HG03045 (cell line): ENCODE measurements at regions not wholly inside any gene's neighbourhood (a gene's known extent, or its start where the extent isn't known, plus 50 kb on each side); places are given as distances from the start of the nearest gene placed in this dataset.
"Not testable (repeated sequence)": the region's sequence is repeated elsewhere in the genome, so short reads cannot be mapped to it uniquely, and the experiment has no call there.

ENCODE experiments used
- ATAC-seq: cut with Tn5 transposase; IDR thresholded peaks from one replicate; pipeline ENCODE4 v1.9.1; 2021; ENCODE audit warnings: mild to moderate bottlenecking, moderate library complexity; ENCODE audit not compliant: unreplicated experiment

- ATAC-seq: no peak
These were observed 1323.8 kb downstream of the BRD1 start for GRCh38 chr22:48503876-48504275.

DNA sequence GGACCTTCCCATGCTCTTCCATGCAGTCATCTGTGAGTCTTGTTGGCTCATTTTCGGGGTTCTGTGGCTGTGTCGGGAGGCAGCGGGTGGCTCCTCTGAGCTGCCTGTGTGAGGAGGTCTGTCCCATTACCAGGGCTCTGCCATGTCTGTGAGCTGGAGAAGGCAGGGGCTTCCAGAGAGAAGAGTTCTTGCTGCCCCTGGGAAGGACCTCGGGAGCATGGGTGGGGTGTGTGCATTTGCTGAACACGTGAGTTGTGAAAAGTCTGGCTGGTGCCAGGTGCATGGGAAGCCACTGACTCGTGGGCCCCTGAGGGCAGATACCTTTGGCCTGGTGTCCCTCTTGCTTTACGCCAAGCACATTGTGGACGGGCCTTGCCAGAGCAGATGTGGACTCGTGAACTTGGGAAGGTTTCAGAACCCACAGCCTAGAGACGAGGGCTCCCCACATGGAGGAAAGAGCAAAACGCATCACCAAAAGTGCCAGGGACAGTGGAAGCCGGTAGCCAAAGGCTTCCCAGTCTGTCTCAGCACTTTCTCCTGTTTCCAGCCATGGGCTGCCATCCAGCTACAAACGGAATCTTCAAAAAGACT lies 1324.5 kb downstream of the BRD1 start:
- ATAC-seq: no peak

DNA sequence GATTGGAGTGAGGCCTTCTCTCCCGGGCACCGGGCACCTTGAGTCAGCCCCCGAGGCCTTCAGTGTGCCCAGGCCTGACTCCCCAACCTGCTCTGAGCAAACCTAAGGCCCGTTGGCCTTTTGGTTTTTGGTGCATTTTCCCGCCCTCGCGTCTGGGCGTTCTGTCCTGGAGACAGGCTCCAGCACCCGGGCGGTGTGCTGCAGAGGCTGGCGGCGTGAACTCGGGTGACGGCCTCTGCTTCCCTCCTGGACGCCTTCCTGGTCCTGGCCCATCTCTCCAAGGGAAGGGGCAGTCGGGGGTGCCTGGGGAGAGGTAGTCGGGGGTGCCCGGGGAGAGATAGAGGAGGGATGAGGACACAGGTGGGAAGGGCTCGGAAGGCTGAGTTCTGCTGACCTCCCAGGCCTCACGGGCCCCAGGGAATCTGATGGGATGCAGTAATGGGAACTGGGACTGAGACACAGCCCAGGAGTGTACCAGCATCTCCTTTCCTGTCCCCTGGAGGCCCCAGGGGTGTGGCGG lies 1326.4 kb downstream of the BRD1 start:
- ATAC-seq: no peak

- no peak for ATAC-seq
These were observed 1327.0 kb downstream of the BRD1 start for GRCh38 chr22:48500471-48501230.

GRCh38 chr22:48499456-48500425 lies 1327.9 kb downstream of the BRD1 start:
- no peak for ATAC-seq

DNA sequence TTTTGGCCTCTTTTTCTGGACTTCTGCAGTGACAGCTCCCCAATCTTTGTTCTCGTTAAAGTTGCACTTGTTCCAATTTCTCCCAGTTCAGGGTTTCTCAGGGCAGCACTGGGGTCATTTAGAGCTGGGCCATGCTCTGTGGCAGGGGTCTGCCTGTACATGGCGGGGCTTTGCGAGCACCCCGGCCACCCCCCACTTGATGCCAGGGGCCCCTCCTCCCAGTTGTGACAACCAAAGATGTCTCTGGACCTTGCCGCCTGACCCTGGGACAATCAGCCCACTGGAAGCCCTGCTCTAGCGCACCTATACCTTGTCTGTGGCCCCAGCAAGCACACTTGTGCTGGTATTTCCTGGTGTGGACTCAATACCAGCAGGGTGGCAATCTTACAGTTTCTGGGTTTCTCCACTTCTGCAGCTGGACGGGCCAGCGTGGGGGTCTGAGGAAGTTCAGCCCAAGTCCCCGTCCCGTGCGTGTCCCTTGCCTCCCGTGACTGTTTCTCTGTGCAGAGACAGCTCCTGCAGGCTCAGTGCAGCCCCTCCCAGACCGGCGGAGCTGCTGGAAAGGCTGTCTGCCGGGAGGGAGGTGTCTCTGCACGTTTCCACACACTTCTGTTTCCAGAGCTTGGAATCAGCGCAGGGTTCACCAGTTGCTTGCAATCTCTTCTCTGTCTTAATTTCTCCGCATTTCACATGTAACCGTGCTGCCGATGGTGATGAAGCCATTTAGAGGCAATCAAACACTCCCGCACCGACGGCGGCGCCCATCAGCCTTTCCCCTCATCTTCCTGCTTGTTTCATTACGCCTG lies 1328.9 kb downstream of the BRD1 start:
- ATAC-seq: no peak

DNA sequence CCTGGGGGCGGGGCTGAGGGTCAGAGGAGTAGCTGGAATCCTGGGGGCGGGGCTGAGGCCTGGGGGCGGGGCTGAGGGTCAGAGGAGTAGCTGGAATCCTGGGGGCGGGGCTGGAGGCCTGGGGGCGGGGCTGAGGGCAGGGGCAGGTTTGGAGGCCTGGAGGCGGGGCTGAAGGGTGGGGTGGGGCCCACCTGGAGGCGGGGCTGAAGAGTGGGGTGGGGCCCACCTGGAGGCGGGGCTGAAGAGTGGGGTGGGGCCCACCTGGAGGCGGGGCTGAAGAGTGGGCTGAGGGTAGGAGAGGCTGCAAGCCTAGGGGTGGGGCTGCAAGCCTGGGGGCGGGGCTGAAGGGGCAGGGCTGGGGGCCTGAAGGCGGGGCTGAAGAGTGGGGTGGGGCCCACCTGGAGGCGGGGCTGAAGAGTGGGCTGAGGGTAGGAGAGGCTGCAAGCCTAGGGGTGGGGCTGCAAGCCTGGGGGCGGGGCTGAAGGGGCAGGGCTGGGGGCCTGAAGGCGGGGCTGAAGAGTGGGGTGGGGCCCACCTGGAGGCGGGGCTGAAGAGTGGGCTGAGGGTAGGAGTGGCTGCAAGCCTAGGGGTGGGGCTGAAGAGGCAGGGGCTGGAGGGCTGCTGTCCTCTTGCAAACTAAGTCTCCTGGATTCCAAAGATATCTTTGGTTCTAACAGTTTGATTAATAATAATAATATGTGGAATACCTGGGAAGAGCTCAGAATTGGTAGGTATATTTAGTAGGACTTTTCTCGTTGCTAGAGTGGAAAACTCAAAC lies 1329.7 kb downstream of the BRD1 start:
- ATAC-seq: not testable (repeated sequence)

DNA sequence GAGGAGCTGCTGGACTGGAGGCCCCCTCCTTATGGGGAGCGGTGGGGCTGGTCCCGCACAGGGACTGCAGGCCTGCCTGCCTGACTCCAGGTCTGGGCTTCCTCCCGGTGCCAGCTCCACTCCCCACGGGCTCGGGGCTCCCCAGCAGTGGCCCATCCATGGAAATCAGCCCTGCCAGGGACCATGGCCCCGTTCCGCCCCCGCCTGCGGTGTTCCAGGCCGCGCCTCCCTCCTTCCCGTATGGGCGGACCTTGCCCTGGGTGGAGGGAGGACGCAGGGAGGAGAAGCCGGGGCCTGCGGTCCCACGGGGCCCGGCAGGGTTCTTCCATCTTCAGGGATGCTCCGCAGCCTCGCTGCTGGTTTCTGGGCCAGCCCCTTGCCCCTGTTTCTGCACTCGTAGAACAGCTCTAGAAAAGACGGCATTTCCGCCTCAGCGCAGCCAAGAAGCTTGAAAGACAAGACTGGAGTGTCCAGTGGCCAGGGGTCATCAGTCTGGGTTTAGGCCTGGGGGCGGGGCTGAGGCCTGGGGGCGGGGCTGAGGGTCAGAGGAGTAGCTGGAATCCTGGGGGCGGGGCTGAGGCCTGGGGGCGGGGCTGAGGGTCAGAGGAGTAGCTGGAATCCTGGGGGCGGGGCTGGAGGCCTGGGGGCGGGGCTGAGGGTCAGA lies 1330.6 kb downstream of the BRD1 start:
- no peak for ATAC-seq

GRCh38 chr22:48496226-48496845 lies 1331.3 kb downstream of the BRD1 start:
- ATAC-seq: no peak

- ATAC-seq: no peak
These were observed 1332.0 kb downstream of the BRD1 start for GRCh38 chr22:48495751-48496080.

DNA sequence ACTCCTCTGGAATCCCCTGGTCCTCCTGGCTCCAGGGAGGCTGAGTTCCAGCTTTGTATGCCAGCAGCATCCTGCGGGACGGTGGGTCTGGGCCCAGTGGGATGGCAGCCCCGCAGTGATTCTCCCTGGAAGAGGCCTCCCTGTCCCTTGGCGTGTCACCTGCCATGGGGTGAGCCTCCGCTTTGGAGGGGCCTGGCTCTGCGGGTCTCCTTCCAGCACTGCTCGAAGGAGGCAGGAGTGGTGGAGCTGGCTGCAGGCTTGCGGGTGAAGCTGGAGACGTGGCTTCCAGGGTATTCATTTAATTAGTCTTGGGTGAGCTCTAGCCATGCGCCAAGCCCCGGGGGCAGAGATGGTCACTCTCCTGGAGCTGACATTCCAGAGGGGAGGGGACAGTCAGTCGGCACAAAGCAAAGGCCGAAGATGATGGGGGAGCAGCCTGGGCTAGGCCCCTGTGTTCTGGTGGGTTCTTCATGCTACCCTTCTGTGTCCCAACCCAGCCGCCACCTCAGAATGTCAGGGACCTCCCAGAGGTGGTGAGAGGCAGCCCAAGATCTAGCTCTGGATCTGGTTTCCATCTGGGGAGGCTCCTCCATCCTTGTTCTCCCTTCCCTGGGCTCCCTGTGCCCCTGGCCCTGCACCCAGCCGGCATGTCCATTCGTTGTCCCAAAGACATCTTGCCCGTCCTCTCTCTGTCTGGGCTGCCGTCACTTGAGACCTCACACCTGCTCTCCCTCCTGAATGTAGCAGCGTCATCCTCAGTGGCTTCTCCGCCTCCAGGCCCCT lies 1332.5 kb downstream of the BRD1 start:
- no peak for ATAC-seq

- no peak for ATAC-seq
These were observed 1333.3 kb downstream of the BRD1 start for GRCh38 chr22:48494256-48494967.

DNA sequence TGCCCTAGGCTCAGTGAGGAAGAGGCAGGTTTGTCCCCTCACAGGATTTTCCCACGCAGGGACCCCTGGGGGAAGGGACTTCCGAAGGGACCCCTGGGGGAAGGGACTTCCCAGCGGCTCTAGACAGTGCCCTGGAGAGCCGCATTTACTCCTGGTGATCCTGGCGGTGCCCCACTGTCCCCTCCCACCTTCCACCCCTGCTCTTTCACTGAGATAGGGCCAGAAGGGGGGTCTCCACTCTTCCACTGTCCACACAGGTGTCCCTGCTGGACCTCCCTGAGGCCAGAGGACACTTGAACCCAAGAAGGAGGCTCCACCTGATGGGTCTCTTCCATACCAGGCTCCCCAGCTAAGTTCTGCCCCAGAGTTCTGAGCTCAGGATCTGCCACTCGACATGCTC lies 1333.9 kb downstream of the BRD1 start:
- ATAC-seq: no peak

GRCh38 chr22:48492366-48493320 lies 1335.0 kb downstream of the BRD1 start:
- ATAC-seq: no peak

DNA sequence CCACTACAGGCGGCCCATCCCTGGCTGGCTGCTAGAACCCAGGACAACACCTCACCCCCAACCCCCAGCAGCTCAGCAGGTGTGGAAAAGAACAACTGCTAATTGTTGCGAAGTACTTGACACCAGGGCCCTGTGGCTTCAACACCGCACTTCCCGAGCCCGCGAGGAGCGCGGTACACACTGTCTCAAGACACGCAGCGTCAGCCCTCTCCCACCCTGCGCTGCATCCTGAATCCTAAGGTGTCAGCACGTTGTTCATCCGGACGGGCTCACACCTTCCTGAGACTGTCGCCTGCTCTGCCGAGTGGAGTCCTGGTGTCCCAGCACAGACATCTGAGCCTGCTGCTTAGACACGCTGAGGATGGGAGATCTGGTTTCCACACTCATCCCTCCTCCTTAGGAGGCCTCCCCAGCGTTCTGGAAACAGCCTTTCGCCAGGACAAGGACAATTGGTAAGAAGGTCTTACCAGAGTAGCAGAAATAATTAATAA lies 1336.2 kb downstream of the BRD1 start:
- no peak for ATAC-seq
